ENCODE measurements at regions not wholly inside any gene's neighbourhood (a gene's known extent, or its start where the extent isn't known, plus 50 kb on each side); places are given as distances from the start of the nearest gene placed in this dataset.

DNA sequence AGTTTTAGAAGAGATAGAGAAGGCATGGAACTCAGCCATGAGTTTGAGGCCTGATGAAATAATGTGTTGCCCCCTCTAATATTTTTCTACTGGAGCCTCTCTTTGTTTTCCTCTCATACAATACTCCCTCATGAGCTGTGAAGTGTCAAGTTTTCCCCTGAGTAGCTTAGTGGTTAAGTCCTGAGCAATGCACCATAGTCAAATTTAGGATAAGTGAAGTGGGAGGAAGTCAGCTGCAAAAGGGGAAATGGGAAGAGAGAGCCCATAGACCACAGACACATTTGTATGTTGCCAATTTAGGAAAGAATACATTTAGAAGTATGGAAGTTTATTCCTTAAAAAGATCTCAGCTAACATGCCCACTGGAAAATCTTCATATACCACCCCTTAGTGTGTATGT lies 171.5 kb upstream of the NREP start:
- no peaks in the 10 kb centered on the region for H3K27me3 ChIP-seq (ENCODE audit: control insufficient read depth, insufficient read depth, low read length, poor library complexity, severe bottlenecking)
- no peak for DNase-seq
- Mint-ChIP-seq H3K27ac (no peak overlapping the region), H3K9me3 (no peaks in the 10 kb centered on the region), H3K36me3 (ENCODE audit: low read depth) (no peaks in the 10 kb centered on the region), H3K27me3 (ENCODE audit: insufficient read depth) (no peaks in the 10 kb centered on the region), H3K4me3 (no peak overlapping the region), H3K4me1 (peaks cover 3% of the 10 kb centered on the region)
- H3K4me3 ChIP-seq (ENCODE audit: low read length), result no peak overlapping the region
- TF ChIP-seq, protein P1, sequence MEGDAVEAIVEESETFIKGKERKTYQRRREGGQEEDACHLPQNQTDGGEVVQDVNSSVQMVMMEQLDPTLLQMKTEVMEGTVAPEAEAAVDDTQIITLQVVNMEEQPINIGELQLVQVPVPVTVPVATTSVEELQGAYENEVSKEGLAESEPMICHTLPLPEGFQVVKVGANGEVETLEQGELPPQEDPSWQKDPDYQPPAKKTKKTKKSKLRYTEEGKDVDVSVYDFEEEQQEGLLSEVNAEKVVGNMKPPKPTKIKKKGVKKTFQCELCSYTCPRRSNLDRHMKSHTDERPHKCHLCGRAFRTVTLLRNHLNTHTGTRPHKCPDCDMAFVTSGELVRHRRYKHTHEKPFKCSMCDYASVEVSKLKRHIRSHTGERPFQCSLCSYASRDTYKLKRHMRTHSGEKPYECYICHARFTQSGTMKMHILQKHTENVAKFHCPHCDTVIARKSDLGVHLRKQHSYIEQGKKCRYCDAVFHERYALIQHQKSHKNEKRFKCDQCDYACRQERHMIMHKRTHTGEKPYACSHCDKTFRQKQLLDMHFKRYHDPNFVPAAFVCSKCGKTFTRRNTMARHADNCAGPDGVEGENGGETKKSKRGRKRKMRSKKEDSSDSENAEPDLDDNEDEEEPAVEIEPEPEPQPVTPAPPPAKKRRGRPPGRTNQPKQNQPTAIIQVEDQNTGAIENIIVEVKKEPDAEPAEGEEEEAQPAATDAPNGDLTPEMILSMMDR (conservative IDR thresholded peaks at IDR 0.05), result no peak
- no peak overlapping the region for H3K9ac ChIP-seq (ENCODE audit: extremely low read depth, low read length, poor library complexity, severe bottlenecking)
- no peaks in the 10 kb centered on the region for H3K36me3 ChIP-seq (ENCODE audit: control insufficient read depth, insufficient read depth, low read length)
- H3K27ac ChIP-seq (ENCODE audit: low read depth, low read length), result no peak overlapping the region
- H3K9me3 ChIP-seq (ENCODE audit: control insufficient read depth, low read length), result no peaks in the 10 kb centered on the region
- peaks cover 2% of the 10 kb centered on the region for H3K4me1 ChIP-seq (ENCODE audit: control insufficient read depth, insufficient read depth, low read length)

DNA sequence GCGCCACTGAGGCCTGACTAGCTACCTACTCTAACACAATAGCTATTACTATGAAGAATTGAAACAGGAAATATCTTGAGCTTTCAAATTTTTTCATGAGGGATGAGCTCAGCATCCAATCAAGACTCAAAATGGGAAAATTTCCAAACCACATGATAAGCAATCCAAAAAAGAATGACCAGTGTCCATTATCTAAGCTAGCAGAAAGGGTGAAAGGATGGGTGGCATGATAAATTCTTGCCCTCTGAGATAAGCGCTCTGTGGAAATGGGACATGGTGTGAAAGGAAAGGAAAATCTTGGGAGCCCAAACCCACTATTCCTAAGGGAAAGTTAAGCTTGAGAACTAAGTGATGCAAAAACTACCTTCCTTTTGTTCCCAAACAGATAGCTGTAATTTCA lies 170.2 kb upstream of the NREP start:
- Mint-ChIP-seq H3K27me3 (ENCODE audit: insufficient read depth) (no peaks in the 10 kb centered on the region), H3K4me1 (peaks cover 3% of the 10 kb centered on the region), H3K27ac (no peak overlapping the region), H3K9me3 (no peaks in the 10 kb centered on the region), H3K36me3 (ENCODE audit: low read depth) (no peaks in the 10 kb centered on the region), H3K4me3 (no peak overlapping the region)
- no peaks in the 10 kb centered on the region for H3K4me1 ChIP-seq (ENCODE audit: control insufficient read depth, insufficient read depth, low read length)
- no peaks in the 10 kb centered on the region for H3K27me3 ChIP-seq (ENCODE audit: control insufficient read depth, insufficient read depth, low read length, poor library complexity, severe bottlenecking)
- H3K36me3 ChIP-seq (ENCODE audit: control insufficient read depth, insufficient read depth, low read length), result no peaks in the 10 kb centered on the region
- TF ChIP-seq, protein P1 (conservative IDR thresholded peaks at IDR 0.05), result no peak
- no peak overlapping the region for H3K9ac ChIP-seq (ENCODE audit: extremely low read depth, low read length, poor library complexity, severe bottlenecking)
- no peak overlapping the region for H3K27ac ChIP-seq (ENCODE audit: low read depth, low read length)
- 83 to 100% methylated on average over 1 of the region's 2 CpGs for WGBS, 2 experiments (ENCODE audit: insufficient coverage in 1 of 2, insufficient read length in 1 of 2)
- H3K9me3 ChIP-seq (ENCODE audit: control insufficient read depth, low read length), result no peaks in the 10 kb centered on the region
- no peak overlapping the region for H3K4me3 ChIP-seq (ENCODE audit: low read length)
- no peak for DNase-seq

DNA sequence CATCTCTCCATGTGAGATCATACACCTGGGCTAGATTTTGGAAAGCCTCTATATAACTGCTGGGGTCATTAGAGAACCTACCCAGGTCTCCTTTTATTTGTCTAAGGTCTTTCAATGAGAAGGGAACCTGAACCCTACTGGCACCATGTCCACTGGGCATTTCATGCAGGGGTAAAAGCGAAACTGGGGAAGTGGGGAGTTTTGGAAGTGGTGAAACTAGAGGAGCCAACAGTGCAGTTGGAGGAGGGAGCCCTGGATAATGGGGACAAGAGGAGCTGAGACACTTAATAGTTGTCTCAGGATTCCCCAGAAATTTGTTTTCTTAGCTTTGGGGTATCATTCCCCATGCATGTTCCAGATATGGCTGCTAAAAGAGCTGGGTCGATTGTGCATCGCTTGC lies 169.0 kb upstream of the NREP start:
- Mint-ChIP-seq H3K9me3 (no peaks in the 10 kb centered on the region), H3K4me1 (peaks cover 3% of the 10 kb centered on the region), H3K27ac (no peak overlapping the region), H3K4me3 (no peak overlapping the region), H3K27me3 (ENCODE audit: insufficient read depth) (no peaks in the 10 kb centered on the region), H3K36me3 (ENCODE audit: low read depth) (no peaks in the 10 kb centered on the region)
- 92 to 100% methylated on average over 1 to 3 of the region's 3 CpGs for WGBS, 2 experiments (ENCODE audit: insufficient coverage in 1 of 2, insufficient read length in 1 of 2)
- no peak overlapping the region for H3K27ac ChIP-seq (ENCODE audit: low read depth, low read length)
- H3K4me3 ChIP-seq (ENCODE audit: low read length), result no peak overlapping the region
- no peaks in the 10 kb centered on the region for H3K27me3 ChIP-seq (ENCODE audit: control insufficient read depth, insufficient read depth, low read length, poor library complexity, severe bottlenecking)
- no peak overlapping the region for H3K9ac ChIP-seq (ENCODE audit: extremely low read depth, low read length, poor library complexity, severe bottlenecking)
- no peaks in the 10 kb centered on the region for H3K36me3 ChIP-seq (ENCODE audit: control insufficient read depth, insufficient read depth, low read length)
- TF ChIP-seq, protein P1 (conservative IDR thresholded peaks at IDR 0.05), result no peak
- no peaks in the 10 kb centered on the region for H3K9me3 ChIP-seq (ENCODE audit: control insufficient read depth, low read length)
- DNase-seq, result no peak
- no peaks in the 10 kb centered on the region for H3K4me1 ChIP-seq (ENCODE audit: control insufficient read depth, insufficient read depth, low read length)
